HFFc6 (cell line): ENCODE measurements at regions not wholly inside any gene's neighbourhood (a gene's known extent, or its start where the extent isn't known, plus 50 kb on each side); places are given as distances from the start of the nearest gene placed in this dataset.

ENCODE experiments used
- DNase-seq: peaks from one replicate; pipeline ENCODE4 v3.0.0-alpha.2; 2018
- H3K27ac Mint-ChIP-seq: 2 replicates; pipeline ENCODE4 v1.8.0; 2020; ENCODE audit warnings: mild to moderate bottlenecking, mixed read lengths
- H3K27me3 Mint-ChIP-seq: 2 replicates; pipeline ENCODE4 v1.8.0; 2021; ENCODE audit warnings: mild to moderate bottlenecking, moderate library complexity, mixed read lengths; ENCODE audit not compliant: insufficient read depth
- H3K36me3 Mint-ChIP-seq: 2 replicates; pipeline ENCODE4 v1.8.0; 2021; ENCODE audit warnings: low read depth, mixed read lengths
- H3K4me1 Mint-ChIP-seq: 2 replicates; pipeline ENCODE4 v1.8.0; 2020; ENCODE audit warnings: low read depth, mixed read lengths
- H3K4me3 Mint-ChIP-seq: 2 replicates; pipeline ENCODE4 v1.8.0; 2020; ENCODE audit warnings: mild to moderate bottlenecking, moderate library complexity, mixed read lengths
- H3K9me3 Mint-ChIP-seq: 2 replicates; pipeline ENCODE4 v1.8.0; 2020; ENCODE audit warnings: mild to moderate bottlenecking, mixed read lengths
- TF ChIP-seq, protein P1 (sequence below): fragments of 200-600 bp; sonication (generic); IDR thresholded peaks from 2 replicates; pipeline ENCODE4 v1.5.0; 2021; ENCODE audit warnings: antibody characterized with exemption, mild to moderate bottlenecking

DNA sequence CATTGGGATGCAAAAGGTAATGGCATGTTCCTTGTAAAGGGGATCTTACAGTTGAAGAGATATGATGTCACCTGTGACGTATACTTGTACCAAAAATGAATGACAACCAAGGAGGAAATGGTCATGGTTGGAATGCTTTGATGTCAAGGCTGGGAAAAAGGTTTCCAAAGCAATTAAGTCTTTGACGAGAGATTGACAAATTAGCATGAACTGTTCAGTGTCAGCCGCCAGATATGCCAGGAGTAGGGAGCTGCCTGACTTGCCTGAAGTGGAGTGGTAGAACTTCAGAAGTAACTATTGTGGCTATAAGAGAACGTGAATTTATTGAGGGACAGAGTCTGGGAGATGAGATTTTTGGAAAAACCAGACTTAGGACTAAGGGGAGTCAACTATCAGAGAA lies 88.1 kb downstream of the SEPTIN7 start:
- H3K9me3 Mint-ChIP-seq = no peaks in the 10 kb centered on the region
- TF ChIP-seq, protein P1, sequence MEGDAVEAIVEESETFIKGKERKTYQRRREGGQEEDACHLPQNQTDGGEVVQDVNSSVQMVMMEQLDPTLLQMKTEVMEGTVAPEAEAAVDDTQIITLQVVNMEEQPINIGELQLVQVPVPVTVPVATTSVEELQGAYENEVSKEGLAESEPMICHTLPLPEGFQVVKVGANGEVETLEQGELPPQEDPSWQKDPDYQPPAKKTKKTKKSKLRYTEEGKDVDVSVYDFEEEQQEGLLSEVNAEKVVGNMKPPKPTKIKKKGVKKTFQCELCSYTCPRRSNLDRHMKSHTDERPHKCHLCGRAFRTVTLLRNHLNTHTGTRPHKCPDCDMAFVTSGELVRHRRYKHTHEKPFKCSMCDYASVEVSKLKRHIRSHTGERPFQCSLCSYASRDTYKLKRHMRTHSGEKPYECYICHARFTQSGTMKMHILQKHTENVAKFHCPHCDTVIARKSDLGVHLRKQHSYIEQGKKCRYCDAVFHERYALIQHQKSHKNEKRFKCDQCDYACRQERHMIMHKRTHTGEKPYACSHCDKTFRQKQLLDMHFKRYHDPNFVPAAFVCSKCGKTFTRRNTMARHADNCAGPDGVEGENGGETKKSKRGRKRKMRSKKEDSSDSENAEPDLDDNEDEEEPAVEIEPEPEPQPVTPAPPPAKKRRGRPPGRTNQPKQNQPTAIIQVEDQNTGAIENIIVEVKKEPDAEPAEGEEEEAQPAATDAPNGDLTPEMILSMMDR = no peak
- H3K36me3 Mint-ChIP-seq = peaks cover 36% of the 10 kb centered on the region
- H3K27me3 Mint-ChIP-seq = no peaks in the 10 kb centered on the region
- no peak for DNase-seq
- no peak overlapping the region for H3K27ac Mint-ChIP-seq
- H3K4me3 Mint-ChIP-seq = no peak overlapping the region
- peaks cover 18% of the 10 kb centered on the region for H3K4me1 Mint-ChIP-seq

DNA sequence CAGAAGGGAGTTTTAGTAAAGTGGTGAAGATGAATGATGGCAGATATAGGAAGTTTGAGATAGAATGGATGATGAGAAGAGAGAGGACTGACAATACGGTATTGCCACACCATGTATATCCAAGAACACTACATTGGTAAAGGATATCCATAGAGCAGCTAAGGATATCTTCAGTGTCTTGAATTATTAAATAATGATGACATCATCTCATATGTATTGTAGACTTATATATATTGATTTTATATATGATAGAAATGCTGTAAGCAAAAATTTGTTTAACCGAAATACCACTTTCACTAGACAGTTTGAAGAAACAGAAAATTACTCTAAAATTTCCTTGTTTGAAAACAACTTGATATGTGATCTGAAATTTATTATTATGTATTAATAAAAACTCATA lies 89.0 kb downstream of the SEPTIN7 start:
- no peak overlapping the region for H3K27ac Mint-ChIP-seq
- H3K27me3 Mint-ChIP-seq = no peaks in the 10 kb centered on the region
- peaks cover 30% of the 10 kb centered on the region for H3K36me3 Mint-ChIP-seq
- H3K9me3 Mint-ChIP-seq = no peaks in the 10 kb centered on the region
- H3K4me3 Mint-ChIP-seq = no peak overlapping the region
- no peak for DNase-seq
- TF ChIP-seq, protein P1 = no peak
- peaks cover 22% of the 10 kb centered on the region for H3K4me1 Mint-ChIP-seq

DNA sequence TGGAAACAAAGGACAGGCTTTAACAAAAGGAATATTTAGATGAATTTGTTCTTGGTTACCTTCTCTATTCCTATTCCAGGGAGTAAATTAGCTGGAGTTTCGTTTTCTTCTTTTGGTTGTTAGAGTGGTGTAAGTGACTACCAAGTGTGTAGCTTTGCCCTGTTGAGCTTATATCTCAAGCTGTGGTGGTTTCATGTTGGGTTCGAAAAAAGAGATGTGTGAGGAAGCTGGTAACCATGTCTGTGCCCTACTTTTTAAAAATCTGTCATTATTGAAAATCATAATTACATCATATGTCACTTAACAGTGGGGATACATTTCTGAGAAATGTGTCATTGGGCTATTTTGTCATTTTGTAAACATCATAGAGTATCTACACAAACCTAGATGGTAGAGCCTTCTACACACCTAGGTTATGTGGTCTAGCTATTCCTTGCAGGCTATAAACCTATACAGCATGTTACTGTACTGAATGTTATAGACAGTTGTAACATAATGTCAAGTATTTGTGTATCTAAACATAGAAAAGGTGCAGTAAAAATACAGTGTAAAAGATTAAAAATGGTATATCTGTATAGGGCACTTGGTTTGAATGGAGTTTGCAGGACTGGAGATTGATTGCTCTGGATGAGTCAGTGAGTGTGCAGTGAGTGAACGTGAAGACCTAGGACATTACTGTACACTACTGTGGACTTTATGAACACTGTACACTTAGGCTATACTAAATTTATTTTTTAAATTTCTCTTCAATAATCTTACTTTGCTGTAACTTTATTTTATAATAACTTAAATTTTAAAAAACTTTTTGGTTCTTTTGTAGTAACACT lies 90.4 kb downstream of the SEPTIN7 start:
- H3K27me3 Mint-ChIP-seq = no peaks in the 10 kb centered on the region
- no peak overlapping the region for H3K4me3 Mint-ChIP-seq
- peaks cover 22% of the 10 kb centered on the region for H3K4me1 Mint-ChIP-seq
- TF ChIP-seq, protein P1 = no peak
- no peak overlapping the region for H3K27ac Mint-ChIP-seq
- H3K9me3 Mint-ChIP-seq = no peaks in the 10 kb centered on the region
- no peak for DNase-seq
- peaks cover 27% of the 10 kb centered on the region for H3K36me3 Mint-ChIP-seq

DNA sequence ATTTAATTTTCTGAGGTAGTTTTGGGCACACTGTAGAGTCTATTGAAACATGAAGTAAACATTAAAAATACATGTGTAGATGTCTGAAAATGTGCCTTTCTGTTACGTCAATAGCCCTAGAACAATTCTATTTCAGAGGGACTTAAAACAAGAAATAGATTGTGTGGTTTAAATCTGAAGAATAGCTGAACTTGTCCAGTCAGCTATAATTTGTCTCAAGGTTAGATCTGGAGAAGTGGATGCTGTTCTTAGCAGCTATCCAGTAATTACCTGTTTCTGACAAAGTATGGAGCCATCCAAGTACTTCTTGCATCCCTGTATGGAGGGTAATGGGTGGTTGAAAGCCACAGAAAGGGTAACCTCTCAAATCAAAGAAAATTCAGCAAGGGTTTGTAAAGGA lies 92.8 kb downstream of the SEPTIN7 start:
- Mint-ChIP-seq H3K36me3 (peaks cover 22% of the 10 kb centered on the region), H3K27ac (no peak overlapping the region), H3K4me3 (no peak overlapping the region), H3K27me3 (no peaks in the 10 kb centered on the region), H3K4me1 (peaks cover 22% of the 10 kb centered on the region), H3K9me3 (no peaks in the 10 kb centered on the region)
- no peak for DNase-seq
- TF ChIP-seq, protein P1 = no peak

DNA sequence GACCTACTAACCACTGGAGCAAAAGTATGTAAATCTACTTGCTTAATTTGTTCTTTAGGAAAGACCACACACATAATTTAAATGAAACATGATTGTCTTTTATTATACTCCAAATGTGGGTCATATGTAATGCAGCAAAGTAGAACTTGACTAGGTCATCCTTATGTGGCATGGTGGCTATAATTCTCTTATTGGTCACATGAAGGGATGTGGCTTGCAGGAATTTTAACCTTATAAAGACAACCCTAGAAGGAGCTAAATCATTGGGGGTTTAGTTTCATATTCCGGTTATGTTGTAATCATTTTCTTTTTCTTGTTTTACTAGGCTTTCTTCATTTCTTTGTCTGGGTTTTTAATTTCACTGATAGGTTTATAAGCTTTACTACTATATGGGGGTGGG lies 93.9 kb downstream of the SEPTIN7 start:
- peaks cover 16% of the 10 kb centered on the region for H3K36me3 Mint-ChIP-seq
- peak overlapping the region; percentile 28; the same call in 1 of the 2 replicates for H3K27ac Mint-ChIP-seq
- TF ChIP-seq, protein P1 = no peak
- no peaks in the 10 kb centered on the region for H3K9me3 Mint-ChIP-seq
- no peak for DNase-seq
- no peaks in the 10 kb centered on the region for H3K27me3 Mint-ChIP-seq
- H3K4me1 Mint-ChIP-seq = peaks cover 22% of the 10 kb centered on the region
- H3K4me3 Mint-ChIP-seq = no peak overlapping the region
